Vagina (tissue), 2 donors: ENCODE measurements at regions not wholly inside any gene's neighbourhood (a gene's known extent, or its start where the extent isn't known, plus 50 kb on each side); places are given as distances from the start of the nearest gene placed in this dataset.

Experiments used
- DNase-seq, 2 donors: peaks; one replicate each; pipeline ENCODE4 v3.0.0-alpha.2; 2017; ENCODE audit errors: extremely low spot score in 2 of 2
- H3K27ac ChIP-seq: fragments of 200-600 bp; sonication (generic); one replicate; pipeline ENCODE4 v1.5.1; 2019
- H3K27me3 ChIP-seq: fragments of 200-600 bp; sonication (generic); one replicate; pipeline ENCODE4 v1.5.1; 2019
- H3K36me3 ChIP-seq, 2 donors: fragments of 200-600 bp; sonication (generic); one replicate each; pipeline ENCODE4 v1.5.1; 2017 to 2019
- H3K4me1 ChIP-seq: fragments of 200-600 bp; sonication (generic); one replicate; pipeline ENCODE4 v1.5.1; 2019
- H3K4me3 ChIP-seq, 2 donors: fragments of 200-600 bp; sonication (generic); 1 replicate in 1 of 2; 2 replicates in 1 of 2; pipeline ENCODE4 v1.5.1; 2016 to 2019
- H3K9me3 ChIP-seq: fragments of 200-600 bp; sonication (generic); one replicate; pipeline ENCODE4 v1.5.1; 2019
- CTCF ChIP-seq, 3 experiments: fragments of 450-650 bp in 2 of 3; fragments of 200-600 bp in 1 of 3; sonication (generic) in 1 of 3; IDR thresholded peaks; one replicate each; pipeline ENCODE4 v1.5.1; 2017 to 2019; ENCODE audit warnings: antibody characterized with exemption in 3 of 3, mild to moderate bottlenecking in 2 of 3, moderate library complexity in 2 of 3
- POLR2A ChIP-seq, 2 donors: fragments of 450-650 bp; IDR thresholded peaks; one replicate each; pipeline ENCODE4 v1.6.1; 2017; ENCODE audit warnings: antibody characterized with exemption in 2 of 2, mild to moderate bottlenecking in 2 of 2, moderate library complexity in 2 of 2
- POLR2AphosphoS5 ChIP-seq, 2 donors: sonication (generic); formaldehyde crosslinking; IDR thresholded peaks; one replicate each; pipeline ENCODE4 v1.9.0; 2017; ENCODE audit warnings: antibody characterized with exemption in 2 of 2, mild to moderate bottlenecking in 2 of 2, low read depth in 1 of 2; ENCODE audit not compliant: insufficient read depth in 1 of 2
- intact Hi-C: fragments of 100-400 bp; cut with DNase I; formaldehyde crosslinking; loops from one replicate; pipeline ENCODE4 v1.15.1; 2023

- TF ChIP-seq POLR2AphosphoS5 (IDR thresholded peaks at IDR 0.05; ENCODE audit: insufficient read depth in 1 of 2, low read depth in 1 of 2) (no peak), POLR2A (IDR thresholded peaks at IDR 0.05) (no peak), CTCF (IDR thresholded peaks at IDR 0.05) (no peak)
- Histone ChIP-seq H3K27me3 (no peaks in the 10 kb centered on the region), H3K4me3 (no peak overlapping the region), H3K36me3 (no peaks in the 10 kb centered on the region), H3K27ac (no peak overlapping the region), H3K4me1 (no peaks in the 10 kb centered on the region), H3K9me3 (no peaks in the 10 kb centered on the region)
- intact Hi-C loops: no loop called here
- no peak for DNase-seq
Measured at GRCh38 chr22:49100773-49101172, 726.9 kb downstream of the BRD1 start.

GRCh38 chr22:49100316-49100715 is 727.4 kb downstream of the BRD1 start:
- no peaks in the 10 kb centered on the region for H3K4me1 ChIP-seq
- H3K27me3 ChIP-seq: no peaks in the 10 kb centered on the region
- no peak for DNase-seq
- no peaks in the 10 kb centered on the region for H3K9me3 ChIP-seq
- no peak overlapping the region for H3K27ac ChIP-seq
- no peak for TF ChIP-seq POLR2A (IDR thresholded peaks at IDR 0.05)
- no peak for TF ChIP-seq POLR2AphosphoS5 (IDR thresholded peaks at IDR 0.05; ENCODE audit: insufficient read depth in 1 of 2, low read depth in 1 of 2)
- TF ChIP-seq CTCF (IDR thresholded peaks at IDR 0.05): no peak
- intact Hi-C loops: no loop called here
- H3K4me3 ChIP-seq: no peak overlapping the region
- no peaks in the 10 kb centered on the region for H3K36me3 ChIP-seq

GRCh38 chr22:49099496-49100124 is 728.1 kb downstream of the BRD1 start:
- no peaks in the 10 kb centered on the region for H3K27me3 ChIP-seq
- no peaks in the 10 kb centered on the region for H3K4me1 ChIP-seq
- H3K9me3 ChIP-seq: no peaks in the 10 kb centered on the region
- H3K4me3 ChIP-seq: no peak overlapping the region
- H3K27ac ChIP-seq: no peak overlapping the region
- intact Hi-C loops: no loop called here
- no peak for DNase-seq
- no peaks in the 10 kb centered on the region for H3K36me3 ChIP-seq
- TF ChIP-seq POLR2A (IDR thresholded peaks at IDR 0.05): no peak
- no peak for TF ChIP-seq POLR2AphosphoS5 (IDR thresholded peaks at IDR 0.05; ENCODE audit: insufficient read depth in 1 of 2, low read depth in 1 of 2)
- no peak for TF ChIP-seq CTCF (IDR thresholded peaks at IDR 0.05)

- Histone ChIP-seq H3K4me3 (no peak overlapping the region), H3K9me3 (no peaks in the 10 kb centered on the region), H3K4me1 (no peaks in the 10 kb centered on the region), H3K36me3 (no peaks in the 10 kb centered on the region), H3K27me3 (no peaks in the 10 kb centered on the region), H3K27ac (no peak overlapping the region)
- intact Hi-C loops: no loop called here
- TF ChIP-seq POLR2A (IDR thresholded peaks at IDR 0.05): no peak
- no peak for TF ChIP-seq CTCF (IDR thresholded peaks at IDR 0.05)
- TF ChIP-seq POLR2AphosphoS5 (IDR thresholded peaks at IDR 0.05; ENCODE audit: insufficient read depth in 1 of 2, low read depth in 1 of 2): no peak
- DNase-seq: no peak
Measured at GRCh38 chr22:49099089-49099488, 728.6 kb downstream of the BRD1 start.

GRCh38 chr22:49097966-49098365 is 729.7 kb downstream of the BRD1 start:
- no peaks in the 10 kb centered on the region for H3K36me3 ChIP-seq
- TF ChIP-seq POLR2AphosphoS5 (IDR thresholded peaks at IDR 0.05; ENCODE audit: insufficient read depth in 1 of 2, low read depth in 1 of 2) (no peak), POLR2A (IDR thresholded peaks at IDR 0.05) (no peak)
- H3K4me3 ChIP-seq: no peak overlapping the region
- no peak for DNase-seq
- H3K9me3 ChIP-seq: no peaks in the 10 kb centered on the region
- H3K27me3 ChIP-seq: no peaks in the 10 kb centered on the region
- H3K4me1 ChIP-seq: no peaks in the 10 kb centered on the region
- intact Hi-C loops: no loop called here
- H3K27ac ChIP-seq: no peak overlapping the region
